GM21529 (cell line): ENCODE measurements at regions not wholly inside any gene's neighbourhood (a gene's known extent, or its start where the extent isn't known, plus 50 kb on each side); places are given as distances from the start of the nearest gene placed in this dataset.

Source experiments
- ATAC-seq: cut with Tn5 transposase; IDR thresholded peaks from one replicate; pipeline ENCODE4 v1.9.1; 2021; ENCODE audit not compliant: unreplicated experiment

- ATAC-seq, result no peak
These were observed 626.5 kb upstream of the GALNTL6 start for GRCh38 chr4:171186700-171187099.

DNA sequence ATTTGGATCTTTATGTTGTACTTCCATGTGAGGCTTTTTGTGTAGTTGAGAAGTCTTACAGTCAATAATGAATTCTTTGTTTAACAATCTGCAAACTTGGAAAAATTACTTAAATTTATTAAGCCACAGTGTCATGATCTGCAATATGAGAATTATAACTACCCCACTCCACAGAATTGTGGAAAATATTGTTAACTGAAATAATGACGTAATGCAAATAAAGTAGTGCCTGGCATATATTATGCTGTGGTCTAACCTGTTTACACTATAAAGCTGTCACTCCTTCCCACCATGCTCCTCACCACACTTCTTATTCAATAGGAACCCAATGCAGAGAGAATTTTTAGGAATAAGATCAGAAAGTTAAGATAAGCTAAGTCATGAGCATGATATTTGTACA lies 632.1 kb upstream of the GALNTL6 start:
- no peak for ATAC-seq

DNA sequence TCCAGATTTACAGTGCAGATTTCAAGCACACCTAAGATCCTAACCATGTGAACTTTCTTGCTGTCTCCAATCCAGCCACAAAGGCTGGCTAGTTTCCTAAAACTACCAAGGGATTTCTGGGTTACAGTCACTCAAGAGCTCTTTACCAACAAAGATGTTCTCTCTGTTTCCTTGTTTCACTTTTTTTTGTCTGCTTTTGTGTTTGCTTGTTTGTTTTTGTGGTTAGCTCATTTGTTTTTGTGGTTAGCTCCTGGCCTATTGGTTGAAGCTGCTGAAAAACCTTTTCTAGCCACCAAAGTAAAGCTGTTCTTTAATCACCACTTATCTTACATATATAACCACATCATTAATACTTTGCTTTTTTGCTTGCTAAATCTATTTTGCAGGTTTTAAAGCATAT lies 642.5 kb upstream of the GALNTL6 start:
- no peak for ATAC-seq

DNA sequence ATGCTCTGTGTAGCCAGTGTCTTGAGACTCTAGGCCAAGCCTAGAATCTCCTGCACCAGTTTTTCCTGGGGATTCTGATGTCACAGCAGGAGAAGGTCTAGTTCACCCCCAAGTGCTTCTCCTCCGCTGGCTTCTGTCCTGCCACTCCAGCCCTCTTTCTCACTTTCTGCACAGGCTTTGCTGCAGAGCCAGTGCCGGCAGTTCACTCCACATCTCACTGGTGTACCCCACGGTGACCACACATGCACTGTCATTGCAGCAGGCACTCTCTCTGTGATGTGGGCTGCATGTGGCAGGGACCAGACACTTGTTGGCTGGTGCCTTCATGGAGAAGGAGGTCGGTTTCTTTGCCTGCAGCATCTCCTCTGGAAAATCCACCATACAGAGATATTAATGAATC lies 643.8 kb upstream of the GALNTL6 start:
- no peak for ATAC-seq

GRCh38 chr4:171162478-171162877 lies 650.7 kb upstream of the GALNTL6 start:
- ATAC-seq, result no peak

DNA sequence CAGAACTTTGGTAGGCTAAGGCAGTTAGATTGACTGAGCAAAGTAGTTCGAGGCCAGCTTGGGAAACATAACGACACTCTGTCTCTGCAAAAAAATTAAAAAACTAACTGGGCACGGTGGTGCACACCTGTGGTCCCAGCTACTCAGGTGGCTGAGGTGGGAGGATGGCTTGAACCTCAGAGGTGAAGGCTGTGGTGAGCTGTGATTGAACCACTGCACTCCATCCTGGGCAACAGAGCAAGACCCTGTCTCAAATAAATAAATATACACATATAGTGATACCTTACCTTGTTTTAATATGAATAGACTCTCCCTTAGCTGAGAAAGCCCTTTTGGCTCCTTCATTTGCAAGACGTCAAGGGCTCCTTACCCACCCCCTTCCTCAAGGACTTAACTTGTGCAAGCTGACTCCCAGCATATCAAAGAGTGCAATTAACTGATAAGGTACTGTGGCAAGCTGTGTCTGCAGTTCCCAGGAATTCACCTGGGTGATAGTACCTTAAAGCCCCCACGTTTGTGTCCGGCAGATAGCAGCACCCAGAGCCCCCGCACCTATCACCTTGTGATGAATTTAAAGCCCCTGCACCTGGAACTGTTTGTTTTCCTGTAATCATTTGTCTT lies 655.6 kb upstream of the GALNTL6 start:
- ATAC-seq, result no peak

DNA sequence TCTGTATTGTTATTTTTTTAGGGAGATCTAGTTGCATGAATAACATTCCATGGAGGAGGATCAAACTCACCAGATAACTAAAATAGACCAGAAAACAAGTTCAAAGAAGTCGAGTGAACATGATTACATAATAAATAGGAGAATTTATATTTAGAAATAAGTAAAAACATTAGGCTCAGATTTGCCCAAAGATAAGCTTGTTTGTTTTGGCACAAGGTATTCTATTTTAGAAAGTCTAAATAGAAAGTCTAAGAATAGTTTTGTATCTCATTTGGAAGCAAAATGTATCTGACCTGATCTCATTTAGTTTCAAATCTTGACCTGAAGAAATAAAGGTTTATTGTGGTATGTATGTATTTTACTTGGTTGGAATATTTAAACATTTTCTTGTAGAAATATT lies 670.6 kb upstream of the GALNTL6 start:
- no peak for ATAC-seq

- no peak for ATAC-seq
These were observed 671.2 kb upstream of the GALNTL6 start for GRCh38 chr4:171142045-171142444.

DNA sequence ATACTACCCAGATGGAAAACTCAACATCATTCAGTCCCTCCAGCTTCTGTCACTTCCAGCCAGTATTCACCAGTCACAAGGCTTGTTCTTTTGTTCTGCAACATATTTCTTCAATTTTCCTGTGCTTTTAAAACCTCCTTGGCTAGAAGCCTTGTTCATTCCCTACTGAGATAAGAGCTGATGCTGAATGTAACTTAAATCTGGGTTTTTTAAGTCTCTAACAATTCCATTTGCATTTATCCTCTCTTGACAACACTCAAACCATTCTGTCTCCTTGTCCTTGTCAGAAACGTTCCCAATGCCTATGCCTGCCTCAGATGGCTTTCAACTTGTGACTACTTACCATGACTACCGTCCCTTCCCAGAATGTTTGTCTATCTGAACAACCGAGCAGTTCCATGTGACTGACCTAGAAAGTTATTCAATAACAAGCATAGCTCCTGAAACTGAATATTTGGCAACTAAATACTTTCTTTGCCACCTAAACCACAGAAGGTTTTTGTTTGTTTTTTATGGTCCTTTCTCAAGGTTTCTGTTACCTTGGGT lies 682.9 kb upstream of the GALNTL6 start:
- ATAC-seq, result no peak

DNA sequence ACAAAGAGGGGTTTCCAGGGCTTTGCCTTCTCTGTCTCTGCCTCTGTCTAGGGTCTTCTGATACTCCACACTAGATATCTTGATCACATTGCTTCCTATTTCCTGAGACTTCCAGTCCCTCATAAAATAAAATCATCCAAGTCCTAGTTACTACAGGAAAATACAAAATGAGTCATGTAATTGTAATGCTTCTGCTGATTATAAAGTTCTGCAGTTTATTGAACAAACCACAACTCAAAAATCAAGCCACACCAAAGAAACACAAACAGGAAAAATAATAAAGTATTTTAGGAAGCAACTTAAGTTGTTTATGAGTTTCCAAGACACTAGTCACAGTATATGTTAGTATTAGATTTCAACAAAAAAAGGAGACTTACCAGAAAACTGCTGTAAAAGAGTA lies 695.1 kb upstream of the GALNTL6 start:
- no peak for ATAC-seq

DNA sequence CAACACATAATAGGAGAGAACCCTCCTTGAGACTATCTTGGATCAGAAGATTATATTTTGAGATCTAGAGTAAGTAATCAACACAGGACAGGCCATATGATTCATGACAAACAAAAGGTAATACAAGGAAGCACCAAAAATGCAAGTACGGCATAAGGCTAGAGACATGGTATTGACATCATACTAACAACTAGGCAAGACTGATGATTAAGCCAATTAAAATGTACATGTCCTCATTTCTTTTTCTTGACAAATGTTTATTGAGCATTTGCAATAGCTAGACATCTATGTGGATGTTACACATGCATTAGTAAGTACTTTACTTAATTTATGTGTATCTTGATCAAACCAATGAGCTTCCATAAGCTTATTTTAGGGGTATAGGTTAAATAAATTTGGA lies 695.7 kb upstream of the GALNTL6 start:
- ATAC-seq, result no peak

DNA sequence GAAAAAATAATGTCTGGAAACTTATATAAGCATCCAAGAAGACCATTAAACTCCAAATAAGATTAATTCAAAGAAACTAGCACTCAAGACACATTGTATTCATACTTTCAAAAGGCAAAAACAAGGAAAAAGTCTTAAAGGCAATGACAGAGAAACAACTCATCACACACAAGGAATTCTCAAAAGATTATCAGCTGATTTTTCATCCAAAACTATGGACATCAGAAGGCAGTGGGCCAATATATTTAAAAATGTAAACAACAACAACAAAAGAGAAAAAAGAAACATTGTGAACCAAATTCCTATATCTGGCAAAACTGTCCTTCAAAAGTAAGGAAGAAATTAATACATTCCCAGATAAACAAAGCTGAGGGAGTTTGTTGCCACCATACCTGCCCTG lies 711.4 kb upstream of the GALNTL6 start:
- ATAC-seq, result no peak

GRCh38 chr4:171087089-171087488 lies 726.1 kb upstream of the GALNTL6 start:
- no peak for ATAC-seq

DNA sequence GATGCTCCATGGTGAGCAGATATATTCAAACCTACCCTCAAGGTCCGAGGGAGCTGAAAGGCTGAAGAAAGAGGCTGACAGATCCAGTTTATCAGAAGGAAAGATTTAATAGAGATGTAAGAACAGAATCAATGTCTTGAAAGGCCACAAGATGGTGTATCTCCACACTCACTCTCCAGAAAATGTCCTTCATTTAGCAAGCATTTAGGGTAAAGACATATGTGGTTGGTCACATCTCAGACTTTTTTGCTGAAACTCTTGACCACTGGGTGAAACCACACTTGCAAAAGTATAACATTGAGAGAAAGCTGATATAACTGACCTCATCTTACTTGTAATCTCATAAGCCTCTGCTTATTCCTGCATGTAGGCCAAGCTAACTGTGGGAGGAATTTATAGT lies 745.8 kb upstream of the GALNTL6 start:
- ATAC-seq, result no peak

GRCh38 chr4:171049380-171049779 lies 763.8 kb upstream of the GALNTL6 start:
- no peak for ATAC-seq

DNA sequence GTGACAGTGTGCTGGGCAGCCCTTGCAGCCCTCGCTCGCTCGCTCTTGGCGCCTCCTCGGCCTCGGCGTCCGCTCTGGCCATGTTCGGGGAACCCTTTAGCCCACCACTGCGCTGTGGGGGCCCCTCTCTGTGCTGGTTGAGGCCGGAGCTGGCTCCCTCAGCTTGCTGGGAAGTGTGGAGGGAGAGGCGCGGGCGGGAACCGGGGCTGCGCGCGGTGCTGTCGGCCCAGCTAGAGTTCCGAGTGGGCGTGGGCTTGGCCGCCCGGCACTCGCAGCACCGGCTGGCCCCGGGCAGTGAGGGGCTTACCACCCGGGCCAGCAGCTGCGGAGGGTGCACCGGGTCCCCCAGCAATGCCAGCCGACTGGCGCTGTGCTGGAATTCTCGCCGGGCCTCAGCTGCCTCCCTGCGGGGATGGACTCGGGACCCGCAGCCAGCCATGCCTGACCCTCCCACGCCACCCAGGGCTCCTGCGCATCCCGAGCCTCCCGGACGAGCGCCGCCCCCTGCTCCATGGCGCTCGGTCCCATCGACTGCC lies 770.1 kb upstream of the GALNTL6 start:
- ATAC-seq, result no peak

- no peak for ATAC-seq
These were observed 777.3 kb upstream of the GALNTL6 start for GRCh38 chr4:171035909-171036308.

DNA sequence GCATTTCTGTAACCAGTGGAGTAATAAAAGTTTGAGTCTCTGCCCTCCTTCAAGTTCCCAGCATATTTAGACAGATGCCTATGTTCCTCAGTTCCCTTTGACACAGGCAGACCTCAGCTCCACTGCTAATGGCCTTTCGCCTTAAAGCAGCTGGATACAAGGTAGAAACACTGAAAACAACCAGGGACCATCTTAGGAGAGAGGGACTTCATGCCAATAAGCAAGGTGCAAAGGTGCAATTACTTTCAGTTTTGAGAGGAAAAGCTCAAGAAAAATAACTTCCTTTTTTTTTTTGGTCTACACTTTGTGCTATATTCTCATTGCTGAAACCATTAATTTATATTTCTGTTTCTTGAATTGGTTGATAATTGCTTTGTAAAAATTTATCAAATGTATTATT lies 781.9 kb upstream of the GALNTL6 start:
- no peak for ATAC-seq

- ATAC-seq, result no peak
These were observed 787.4 kb upstream of the GALNTL6 start for GRCh38 chr4:171025776-171026175.

- ATAC-seq, result no peak
These were observed 787.9 kb upstream of the GALNTL6 start for GRCh38 chr4:171025343-171025742.

GRCh38 chr4:171024720-171025303 lies 788.4 kb upstream of the GALNTL6 start:
- ATAC-seq, result no peak

GRCh38 chr4:171022824-171023230 lies 790.4 kb upstream of the GALNTL6 start:
- no peak for ATAC-seq

GRCh38 chr4:171017593-171017992 lies 795.6 kb upstream of the GALNTL6 start:
- no peak for ATAC-seq
